KMS-11 (cell line): ENCODE measurements at regions not wholly inside any gene's neighbourhood (a gene's known extent, or its start where the extent isn't known, plus 50 kb on each side); places are given as distances from the start of the nearest gene placed in this dataset.

Source experiments
- H2AFZ ChIP-seq: fragments of 200-600 bp; sonication (generic); 2 replicates; pipeline ENCODE4 v1.6.1; 2016; ENCODE audit warnings: antibody characterized with exemption, mixed run types, low read depth
- H3K27ac ChIP-seq: fragments of 200-600 bp; sonication (generic); 2 replicates; pipeline ENCODE4 v1.6.1; 2016; ENCODE audit warnings: mild to moderate bottlenecking, mixed run types
- H3K27me3 ChIP-seq: fragments of 200-600 bp; sonication (generic); 2 replicates; pipeline ENCODE4 v1.6.1; 2017; ENCODE audit warnings: mild to moderate bottlenecking, low read depth, mixed run types, moderate library complexity; ENCODE audit not compliant: insufficient read depth
- H3K36me3 ChIP-seq: fragments of 200-600 bp; sonication (generic); 2 replicates; pipeline ENCODE4 v1.6.1; 2017; ENCODE audit warnings: mild to moderate bottlenecking, mixed run types; ENCODE audit not compliant: insufficient read depth
- H3K4me1 ChIP-seq: fragments of 200-600 bp; sonication (generic); 2 replicates; pipeline ENCODE4 v1.6.1; 2016; ENCODE audit warnings: mild to moderate bottlenecking, low read depth, mixed run types; ENCODE audit not compliant: poor library complexity, severe bottlenecking
- H3K4me2 ChIP-seq: fragments of 200-600 bp; sonication (generic); 2 replicates; pipeline ENCODE4 v1.7.0; 2016; ENCODE audit warnings: mild to moderate bottlenecking, mixed run types
- H3K4me3 ChIP-seq: fragments of 200-600 bp; sonication (generic); IDR thresholded peaks from 2 replicates; pipeline ENCODE4 v1.6.1; 2017; ENCODE audit warnings: low read depth, low read length, mixed read lengths; ENCODE audit not compliant: insufficient read depth
- H3K79me2 ChIP-seq: fragments of 200-600 bp; sonication (generic); 2 replicates; pipeline ENCODE4 v1.6.1; 2016; ENCODE audit warnings: low read depth, mixed run types; ENCODE audit not compliant: insufficient read depth
- H3K9ac ChIP-seq: fragments of 200-600 bp; sonication (generic); 2 replicates; pipeline ENCODE4 v1.6.1; 2016; ENCODE audit warnings: mild to moderate bottlenecking, mixed run types
- H4K20me1 ChIP-seq: fragments of 200-600 bp; sonication (generic); 2 replicates; pipeline ENCODE4 v1.6.1; 2016; ENCODE audit warnings: mild to moderate bottlenecking, mixed run types; ENCODE audit not compliant: insufficient read depth
- TF ChIP-seq, protein P1 (sequence below): fragments of 200-600 bp; sonication (generic); conservative IDR thresholded peaks from 2 replicates; pipeline ENCODE4 v1.6.1; 2017; ENCODE audit warnings: low read depth, mild to moderate bottlenecking, antibody characterized with exemption, low read length, moderate library complexity, mixed read lengths

DNA sequence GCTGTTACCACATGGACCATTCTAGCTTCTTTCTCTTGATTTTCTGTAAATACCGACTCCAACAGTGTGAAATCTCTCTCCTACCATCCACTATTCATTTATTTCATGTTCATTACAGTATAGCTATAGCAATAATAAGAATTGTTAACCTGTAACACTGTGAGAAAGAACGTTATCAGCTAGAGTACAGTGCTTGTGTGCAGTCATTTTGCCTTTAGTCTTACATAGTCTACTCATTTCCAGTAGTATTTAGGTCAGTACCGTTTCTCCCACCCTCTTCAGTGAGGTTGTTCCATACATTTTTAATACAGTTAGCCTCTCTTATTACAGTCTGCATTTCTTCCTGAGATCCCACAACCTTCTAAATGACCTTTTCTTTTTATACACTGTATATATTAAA is 257.1 kb downstream of the LY86 start:
- Histone ChIP-seq H3K27ac (no peak overlapping the region), H3K36me3 (no peaks in the 10 kb centered on the region)

DNA sequence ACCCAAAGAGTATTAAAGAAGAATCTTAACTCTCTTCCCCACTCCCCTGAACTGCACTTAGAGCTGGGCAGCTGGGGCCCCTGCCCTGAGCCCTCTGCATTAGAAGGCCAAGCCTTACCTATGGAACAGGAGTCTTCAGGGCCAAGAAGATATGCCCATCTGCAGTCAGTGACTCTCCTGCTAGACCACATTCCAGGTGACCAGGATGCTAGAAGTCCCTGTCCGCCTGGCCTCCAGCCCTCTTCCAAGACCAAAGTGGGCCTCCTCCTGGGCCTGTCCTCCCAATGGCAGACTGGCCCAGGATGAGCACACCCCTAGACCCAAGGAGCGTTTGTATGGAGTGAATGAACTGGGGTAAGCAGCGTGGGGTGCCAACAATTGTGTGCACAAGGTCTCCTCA is 259.1 kb downstream of the LY86 start:
- H2AFZ ChIP-seq: no peak overlapping the region
- no peaks in the 10 kb centered on the region for H4K20me1 ChIP-seq
- no peak overlapping the region for H3K9ac ChIP-seq
- no peak overlapping the region for H3K4me2 ChIP-seq
- H3K4me1 ChIP-seq: no peaks in the 10 kb centered on the region
- no peak overlapping the region for H3K4me3 ChIP-seq
- H3K27me3 ChIP-seq: no peaks in the 10 kb centered on the region
- H3K79me2 ChIP-seq: no peaks in the 10 kb centered on the region
- H3K36me3 ChIP-seq: no peaks in the 10 kb centered on the region
- no peak overlapping the region for H3K27ac ChIP-seq
- TF ChIP-seq, protein P1, sequence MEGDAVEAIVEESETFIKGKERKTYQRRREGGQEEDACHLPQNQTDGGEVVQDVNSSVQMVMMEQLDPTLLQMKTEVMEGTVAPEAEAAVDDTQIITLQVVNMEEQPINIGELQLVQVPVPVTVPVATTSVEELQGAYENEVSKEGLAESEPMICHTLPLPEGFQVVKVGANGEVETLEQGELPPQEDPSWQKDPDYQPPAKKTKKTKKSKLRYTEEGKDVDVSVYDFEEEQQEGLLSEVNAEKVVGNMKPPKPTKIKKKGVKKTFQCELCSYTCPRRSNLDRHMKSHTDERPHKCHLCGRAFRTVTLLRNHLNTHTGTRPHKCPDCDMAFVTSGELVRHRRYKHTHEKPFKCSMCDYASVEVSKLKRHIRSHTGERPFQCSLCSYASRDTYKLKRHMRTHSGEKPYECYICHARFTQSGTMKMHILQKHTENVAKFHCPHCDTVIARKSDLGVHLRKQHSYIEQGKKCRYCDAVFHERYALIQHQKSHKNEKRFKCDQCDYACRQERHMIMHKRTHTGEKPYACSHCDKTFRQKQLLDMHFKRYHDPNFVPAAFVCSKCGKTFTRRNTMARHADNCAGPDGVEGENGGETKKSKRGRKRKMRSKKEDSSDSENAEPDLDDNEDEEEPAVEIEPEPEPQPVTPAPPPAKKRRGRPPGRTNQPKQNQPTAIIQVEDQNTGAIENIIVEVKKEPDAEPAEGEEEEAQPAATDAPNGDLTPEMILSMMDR: no peak

More for the DNA sequence above, 257.1 kb downstream of the LY86 start:
- Histone ChIP-seq H3K79me2 (no peaks in the 10 kb centered on the region), H3K9ac (no peak overlapping the region), H3K27me3 (no peaks in the 10 kb centered on the region), H4K20me1 (no peaks in the 10 kb centered on the region), H3K4me1 (no peaks in the 10 kb centered on the region), H3K4me2 (no peak overlapping the region), H3K4me3 (no peak overlapping the region), H2AFZ (no peak overlapping the region)
- TF ChIP-seq, protein P1: no peak

- Histone ChIP-seq H3K36me3 (no peaks in the 10 kb centered on the region), H3K79me2 (no peaks in the 10 kb centered on the region), H3K27me3 (no peaks in the 10 kb centered on the region), H3K4me1 (no peaks in the 10 kb centered on the region), H3K4me2 (no peak overlapping the region), H3K9ac (no peak overlapping the region), H3K27ac (no peak overlapping the region), H3K4me3 (no peak overlapping the region), H2AFZ (no peak overlapping the region), H4K20me1 (no peaks in the 10 kb centered on the region)
- TF ChIP-seq, protein P1: no peak
Observed at GRCh38 chr6:6851059-6851948, 256.5 kb upstream of the RREB1 start.

DNA sequence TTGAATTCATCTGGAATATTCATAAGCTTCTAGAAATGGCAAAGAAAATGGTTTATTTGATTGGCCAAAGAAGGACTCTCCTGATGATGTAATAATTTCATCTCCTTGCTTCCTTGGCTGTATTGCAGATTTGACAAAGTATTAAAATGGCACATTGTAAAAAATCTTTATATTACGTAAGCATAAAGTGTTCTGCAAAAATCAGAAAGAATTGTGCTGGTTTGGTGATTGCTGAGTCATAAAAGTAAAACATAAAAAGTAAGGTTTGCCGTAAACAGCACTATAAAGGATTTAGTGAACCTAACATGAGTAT is 255.9 kb upstream of the RREB1 start:
- no peaks in the 10 kb centered on the region for H3K79me2 ChIP-seq
- TF ChIP-seq, protein P1: no peak

More for the DNA sequence above, 255.9 kb upstream of the RREB1 start:
- no peak overlapping the region for H2AFZ ChIP-seq
- no peaks in the 10 kb centered on the region for H4K20me1 ChIP-seq
- no peak overlapping the region for H3K4me2 ChIP-seq
- H3K27me3 ChIP-seq: no peaks in the 10 kb centered on the region
- H3K4me1 ChIP-seq: no peaks in the 10 kb centered on the region
- no peaks in the 10 kb centered on the region for H3K36me3 ChIP-seq
- no peak overlapping the region for H3K27ac ChIP-seq
- no peak overlapping the region for H3K9ac ChIP-seq
- no peak overlapping the region for H3K4me3 ChIP-seq
